ENCODE measurements at regions not wholly inside any gene's neighbourhood (a gene's known extent, or its start where the extent isn't known, plus 50 kb on each side); places are given as distances from the start of the nearest gene placed in this dataset.

DNA sequence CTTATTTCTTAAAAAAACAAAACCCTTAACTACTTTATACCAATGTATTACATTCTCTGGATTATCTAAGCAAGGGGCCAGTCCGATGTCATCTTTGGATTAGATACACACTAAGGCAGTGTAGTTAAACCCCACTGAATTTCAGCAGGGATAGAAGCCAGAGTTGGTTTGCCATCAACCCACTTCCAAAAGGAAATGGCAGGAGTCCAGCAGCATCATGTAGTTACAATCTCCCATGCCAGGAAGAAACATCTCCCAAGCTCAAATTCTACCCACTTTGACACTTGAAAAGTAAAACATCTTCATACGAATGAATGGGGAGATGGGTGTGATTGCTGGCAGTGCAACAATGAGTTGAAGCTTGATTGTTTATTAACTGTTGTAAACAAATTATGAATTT lies 203.5 kb upstream of the PLXNC1 start:
- no peak for DNase-seq (ENCODE audit: low read depth in 2 of 2)

DNA sequence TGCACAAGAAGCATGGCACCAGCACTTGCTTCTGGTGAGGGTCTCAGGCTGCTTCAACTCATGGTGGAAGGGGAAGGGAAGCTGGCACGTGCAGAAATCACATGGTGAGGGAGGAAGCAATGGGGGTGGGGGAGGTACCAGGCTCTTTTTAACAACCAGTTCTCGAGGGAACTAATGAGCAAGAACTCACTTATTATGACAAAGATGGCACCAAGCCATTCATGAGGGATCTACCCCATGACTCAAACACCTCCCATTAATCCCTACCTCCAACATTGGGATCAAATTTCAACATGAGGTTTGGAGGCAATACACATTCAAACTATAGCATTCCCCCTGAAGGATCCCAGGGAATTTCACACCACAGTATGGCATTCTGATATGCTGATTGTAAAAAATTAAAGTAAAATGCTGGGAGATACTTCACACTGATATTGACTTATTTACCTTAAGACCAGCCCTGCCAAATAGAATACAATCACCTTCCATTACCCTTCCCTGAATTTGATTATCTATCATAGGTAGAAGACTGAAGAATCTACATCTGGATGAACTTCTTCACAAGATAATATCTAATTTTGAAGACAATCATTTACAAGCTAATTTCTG lies 201.7 kb upstream of the PLXNC1 start:
- no peak for DNase-seq (ENCODE audit: low read depth in 2 of 2)

GRCh38 chr12:93947486-93947885 lies 200.9 kb upstream of the PLXNC1 start:
- no peak for DNase-seq (ENCODE audit: low read depth in 2 of 2)

- no peak for DNase-seq (ENCODE audit: low read depth in 2 of 2)
Measured at GRCh38 chr12:93950311-93950710, 198.1 kb upstream of the PLXNC1 start.

DNA sequence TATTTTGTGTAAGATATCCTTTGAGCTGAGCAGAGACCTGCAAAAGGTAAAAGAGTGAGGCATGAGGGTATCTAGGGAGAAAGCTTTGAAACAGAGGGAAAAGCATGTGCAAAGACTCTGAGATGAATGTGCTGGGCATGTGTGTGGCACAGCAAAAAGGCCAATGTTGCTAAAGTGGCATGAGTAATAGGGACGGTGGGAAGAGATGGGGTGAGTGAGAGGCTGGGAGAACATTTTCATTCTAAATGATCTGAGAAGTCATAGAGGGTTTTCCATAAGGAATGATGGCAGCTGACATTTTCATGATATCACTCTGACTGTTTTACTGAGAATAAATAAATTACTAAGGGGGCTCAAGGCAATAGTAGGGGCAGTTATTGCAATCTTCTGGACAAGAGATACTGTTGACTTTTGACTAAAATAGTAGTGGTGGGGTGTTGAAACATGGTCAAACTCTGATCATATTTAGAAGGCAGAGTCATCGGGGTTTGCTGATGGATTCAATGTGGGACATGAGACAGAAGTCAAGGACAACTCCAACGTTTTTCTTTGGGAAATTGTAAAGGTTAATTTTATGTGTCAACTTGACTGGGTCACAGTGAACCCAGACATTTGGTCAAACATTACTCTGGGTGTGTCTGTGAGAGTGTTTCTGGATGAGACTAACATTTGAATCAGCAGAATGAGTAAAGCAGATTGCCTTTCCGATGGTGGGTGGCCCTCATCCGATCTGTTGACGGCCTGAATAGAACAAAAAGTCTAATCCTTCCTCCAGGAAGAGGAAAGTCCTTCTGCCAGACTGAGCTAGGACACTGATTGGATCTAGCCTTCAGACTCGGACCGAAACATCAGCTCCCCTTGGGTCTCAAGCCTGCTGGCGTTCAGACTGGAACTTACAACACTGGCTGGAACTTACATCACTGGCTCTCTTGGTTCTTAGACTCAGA lies 193.9 kb upstream of the PLXNC1 start:
- no peak for DNase-seq (ENCODE audit: low read depth in 2 of 2)

- DNase-seq (ENCODE audit: low read depth in 2 of 2): no peak
Measured at GRCh38 chr12:93956551-93956950, 191.8 kb upstream of the PLXNC1 start.

- DNase-seq (ENCODE audit: low read depth in 2 of 2): no peak
Measured at GRCh38 chr12:93957168-93957567, 191.2 kb upstream of the PLXNC1 start.

DNA sequence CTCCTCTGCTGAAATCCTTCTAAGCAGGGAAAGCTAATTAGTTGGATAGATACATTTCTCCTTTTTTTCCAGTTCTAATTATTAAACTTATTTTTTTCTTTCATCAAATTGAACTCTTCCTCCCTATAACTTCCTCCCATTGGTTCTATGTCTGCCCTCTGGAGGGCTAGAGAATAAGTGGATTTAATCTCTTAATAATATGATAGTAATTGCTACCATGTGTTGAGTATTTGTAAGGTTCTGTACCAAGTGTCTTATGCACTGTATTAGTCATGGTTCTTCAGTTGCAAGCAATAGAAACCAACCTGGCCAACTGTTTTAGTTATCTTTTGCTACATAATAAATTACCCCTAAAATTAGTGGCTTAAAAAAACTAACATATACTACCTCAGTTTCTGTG lies 190.5 kb upstream of the PLXNC1 start:
- no peak for DNase-seq (ENCODE audit: low read depth in 2 of 2)

GRCh38 chr12:93959657-93960056 lies 188.7 kb upstream of the PLXNC1 start:
- DNase-seq (ENCODE audit: low read depth in 2 of 2): no peak

DNA sequence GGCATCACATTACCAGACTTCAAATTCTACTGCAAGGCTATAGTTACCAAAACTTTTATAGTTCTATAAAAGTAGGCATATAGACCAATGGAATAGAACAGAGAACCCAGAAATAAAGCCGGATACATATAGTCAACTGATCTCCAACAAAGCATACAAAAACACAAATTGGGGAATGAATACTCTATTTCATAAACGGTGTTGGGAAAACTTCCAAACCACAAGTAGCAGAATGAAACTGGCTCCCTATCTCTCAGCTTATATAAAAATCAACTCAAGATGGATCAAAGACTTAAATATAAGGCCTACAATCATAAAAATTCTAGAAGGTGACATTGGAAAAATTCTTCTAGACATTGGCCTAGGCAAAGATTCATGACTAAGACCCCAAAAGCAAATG lies 187.9 kb upstream of the PLXNC1 start:
- no peak for DNase-seq (ENCODE audit: low read depth in 2 of 2)

- DNase-seq (ENCODE audit: low read depth in 2 of 2): no peak
Measured at GRCh38 chr12:93962336-93962735, 186.0 kb upstream of the PLXNC1 start.

DNA sequence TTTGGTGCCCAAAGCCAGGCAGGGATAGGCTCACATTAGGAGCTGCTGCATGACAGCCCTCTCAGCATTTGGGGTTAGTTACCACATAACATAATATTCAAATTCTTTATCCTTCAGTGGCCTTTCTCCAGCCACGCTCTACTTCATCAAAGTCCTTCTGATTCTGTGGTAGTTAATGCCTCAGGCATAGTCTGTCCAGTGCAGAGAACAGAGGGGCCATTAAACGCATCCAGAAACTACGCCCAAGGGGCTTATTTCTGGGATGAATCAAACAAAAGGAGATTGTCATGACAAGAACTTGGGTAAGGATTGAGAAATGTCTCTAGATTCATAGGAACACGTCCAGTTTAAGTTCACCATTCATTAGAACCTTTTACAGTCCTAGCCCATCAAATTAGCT lies 183.4 kb upstream of the PLXNC1 start:
- DNase-seq (ENCODE audit: low read depth in 2 of 2): no peak

DNA sequence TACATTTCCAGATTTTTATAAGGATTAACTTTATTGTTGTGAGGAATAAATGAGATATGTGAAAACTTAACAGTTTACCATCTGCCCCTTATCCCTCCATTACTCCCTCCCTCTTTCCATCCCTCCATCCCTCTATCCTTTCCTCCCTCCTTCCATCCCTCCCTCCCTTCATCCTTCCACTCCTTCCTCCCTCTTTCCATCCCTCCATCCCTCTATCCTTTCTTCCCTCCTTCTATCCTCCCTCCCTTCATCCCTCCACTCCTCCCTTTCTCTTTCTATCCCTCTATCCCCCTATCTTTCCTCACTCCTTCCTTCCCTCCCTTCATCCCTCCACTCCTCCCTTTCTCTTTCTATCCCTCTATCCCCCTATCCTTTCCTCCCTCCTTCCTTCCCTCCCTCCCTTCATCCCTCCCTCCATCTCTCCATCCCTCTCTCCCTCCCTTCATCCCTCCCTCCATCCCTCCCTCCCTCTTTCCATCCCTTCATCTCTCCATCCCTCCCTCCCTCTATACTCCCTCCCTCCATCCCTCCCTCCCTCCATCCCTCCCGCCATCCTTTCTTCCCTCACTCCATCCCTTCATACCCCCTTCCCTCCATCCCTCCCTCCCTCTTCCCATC lies 181.8 kb upstream of the PLXNC1 start:
- DNase-seq (ENCODE audit: low read depth in 2 of 2): no peak

- DNase-seq (ENCODE audit: low read depth in 2 of 2): no peak
Measured at GRCh38 chr12:93967454-93967853, 180.9 kb upstream of the PLXNC1 start.

DNA sequence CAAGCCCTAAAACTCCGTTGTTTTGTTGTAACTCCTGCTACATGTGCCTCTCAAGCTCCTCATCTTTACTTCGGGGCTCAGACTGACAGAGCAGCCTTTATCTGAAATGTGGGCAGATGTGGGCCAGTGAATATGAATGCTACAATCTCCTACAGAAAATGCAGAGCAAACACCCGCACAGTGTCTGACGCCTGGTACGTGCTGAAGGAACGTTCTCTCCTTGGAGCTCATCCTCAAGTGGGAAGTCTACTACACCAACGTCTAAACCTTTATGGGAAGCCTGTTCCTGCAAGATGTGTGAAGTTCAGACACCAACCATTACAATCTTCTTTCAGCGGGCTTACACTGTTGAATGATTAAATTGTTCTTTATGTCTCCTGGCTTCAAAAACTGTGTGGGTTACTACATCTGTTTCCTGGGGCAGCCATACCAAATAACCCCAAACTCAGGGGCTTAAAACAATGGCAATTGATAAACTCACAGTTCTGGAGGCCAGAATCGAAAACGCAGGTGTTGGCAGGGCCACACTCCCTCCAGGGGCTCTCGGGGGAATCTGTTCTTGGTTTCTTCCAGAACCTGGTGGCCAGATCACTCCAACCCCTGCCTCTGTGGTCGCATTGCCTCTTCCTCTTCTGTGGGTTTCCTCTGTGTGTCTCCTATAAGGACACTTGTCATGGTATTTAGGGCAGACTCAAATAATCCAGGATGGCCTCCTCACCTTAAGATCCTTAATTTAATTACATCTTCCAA lies 179.7 kb upstream of the PLXNC1 start:
- DNase-seq (ENCODE audit: low read depth in 2 of 2): no peak

GRCh38 chr12:93970900-93971688 lies 177.3 kb upstream of the PLXNC1 start:
- no peak for DNase-seq (ENCODE audit: low read depth in 2 of 2)

DNA sequence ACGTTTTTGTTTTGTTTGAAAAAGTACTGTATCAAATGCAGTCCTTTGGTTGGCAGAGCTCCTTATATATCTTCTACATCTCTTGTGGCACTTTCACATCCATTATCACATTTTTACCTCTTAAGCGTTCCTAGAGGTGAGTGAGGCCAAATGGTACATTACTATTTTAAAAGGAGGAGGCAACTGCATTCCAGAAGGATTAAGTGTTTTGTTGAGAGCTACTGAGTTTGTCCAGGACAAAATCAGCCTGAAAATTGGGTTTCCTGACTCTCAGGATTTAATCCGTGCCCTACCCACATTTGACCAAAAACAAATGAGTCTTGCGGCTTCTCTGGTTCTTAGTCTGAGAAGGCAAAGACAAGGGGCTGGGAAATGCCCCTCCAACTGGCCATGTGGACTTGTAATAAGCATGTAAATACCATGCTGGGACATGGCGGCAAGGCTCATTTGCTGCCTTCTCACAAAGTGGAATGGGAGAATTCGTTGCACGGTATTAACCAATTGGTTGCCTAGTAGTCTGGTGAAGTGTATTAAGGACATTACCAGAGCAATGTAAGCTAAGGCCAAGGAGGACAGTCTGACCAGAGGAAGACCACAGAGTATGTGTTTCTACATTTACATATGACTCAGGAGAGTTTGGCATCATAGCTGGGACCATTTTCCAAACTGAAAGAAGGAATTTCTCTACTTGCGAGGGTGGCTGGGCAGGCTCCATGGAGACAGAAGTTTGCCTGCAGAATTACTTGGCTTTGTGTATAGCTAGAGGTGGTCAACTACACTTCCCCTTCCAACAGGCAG lies 175.8 kb upstream of the PLXNC1 start:
- DNase-seq (ENCODE audit: low read depth in 2 of 2): peak in 1 of 2 donors; percentile 5

DNA sequence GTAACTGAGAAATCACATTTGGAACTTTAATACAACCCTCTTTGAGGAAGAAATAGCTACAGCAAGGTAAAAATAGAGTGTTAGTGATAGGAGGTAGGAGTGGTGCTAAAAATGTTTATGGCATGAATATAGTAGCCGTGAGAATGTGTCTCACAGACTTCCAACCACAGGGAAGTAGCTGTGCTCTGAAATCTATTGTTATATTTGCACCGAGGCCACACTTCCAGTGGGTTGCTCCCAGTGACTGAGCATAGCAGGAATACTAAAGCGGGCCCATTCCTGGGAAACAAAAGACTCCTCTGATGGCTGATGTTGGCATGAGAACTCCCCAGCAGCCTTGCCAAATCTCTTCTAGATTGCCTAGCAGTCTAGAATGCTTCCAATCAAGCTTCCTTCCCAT lies 174.1 kb upstream of the PLXNC1 start:
- DNase-seq (ENCODE audit: low read depth in 2 of 2): no peak

- no peak for DNase-seq (ENCODE audit: low read depth in 2 of 2)
Measured at GRCh38 chr12:93976024-93976423, 172.4 kb upstream of the PLXNC1 start.

DNA sequence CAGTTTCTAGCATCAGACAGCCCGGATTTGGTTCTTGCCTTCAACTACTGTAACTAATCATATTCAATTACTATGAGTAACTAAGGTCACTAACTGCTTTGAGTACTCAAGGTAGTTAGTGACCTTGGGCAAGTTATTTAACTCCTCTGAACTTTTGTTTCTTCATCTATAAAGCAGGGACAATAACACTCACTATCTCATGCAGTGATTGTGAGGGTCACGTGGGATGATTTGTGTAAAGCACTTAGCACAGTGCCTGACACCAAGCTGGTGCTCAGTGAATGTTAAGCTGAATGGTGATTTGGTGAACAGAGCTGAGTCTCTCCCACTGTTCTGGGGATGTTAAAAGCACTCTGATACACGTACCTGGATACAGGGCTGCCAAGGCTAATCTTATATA lies 171.3 kb upstream of the PLXNC1 start:
- DNase-seq (ENCODE audit: low read depth in 2 of 2): no peak
